K562 (cell line): ENCODE measurements at regions not wholly inside any gene's neighbourhood (a gene's known extent, or its start where the extent isn't known, plus 50 kb on each side); places are given as distances from the start of the nearest gene placed in this dataset.

Experiments
- ARID3A ChIP-seq: IDR thresholded peaks from 2 replicates; pipeline ENCODE4 v1.6.1; 2012; ENCODE audit warnings: low read depth, low read length, improper control_type of control experiment, borderline replicate concordance
- BCOR ChIP-seq: fragments of 450-650 bp; IDR thresholded peaks from 2 replicates; pipeline ENCODE4 v1.6.1; 2016
- CBFB ChIP-seq: sonication (generic); formaldehyde crosslinking; IDR thresholded peaks from 2 replicates; pipeline ENCODE4 v1.4.0; 2020; ENCODE audit warnings: mild to moderate bottlenecking, missing genetic modification reagents
- ETV6 ChIP-seq, 3 experiments: fragments of 150-350 bp in 1 of 3; sonication (generic) in 1 of 3; formaldehyde crosslinking in 1 of 3; IDR thresholded peaks; 2 replicates each; pipeline versions ENCODE4 v1.6.1 to v1.8.0; 2014 to 2022; ENCODE audit warnings: borderline replicate concordance in 2 of 3, low read depth in 2 of 3, antibody characterized with exemption in 1 of 3, low read length in 1 of 3, mild to moderate bottlenecking in 1 of 3, missing genetic modification reagents in 1 of 3
- HDGF ChIP-seq: fragments of 450-650 bp; IDR thresholded peaks from 2 replicates; pipeline ENCODE4 v1.6.1; 2016
- HIVEP1 ChIP-seq: fragments of 250-450 bp; sonication (Bioruptor Pico); IDR thresholded peaks from 2 replicates; pipeline ENCODE4 v1.4.0; 2020; ENCODE audit warnings: mild to moderate bottlenecking
- JUN ChIP-seq, 2 experiments: sonication (generic) in 1 of 2; formaldehyde crosslinking in 1 of 2; IDR thresholded peaks; 2 replicates each; pipeline versions ENCODE4 v1.6.1 to v1.8.0; 2012 to 2022; ENCODE audit warnings: borderline replicate concordance in 2 of 2, mild to moderate bottlenecking in 2 of 2, improper control_type of control experiment in 1 of 2, low read depth in 1 of 2, low read length in 1 of 2, missing genetic modification reagents in 1 of 2
- KLF1 ChIP-seq: fragments of 450-650 bp; IDR thresholded peaks from 2 replicates; pipeline ENCODE4 v1.6.1; 2016; ENCODE audit warnings: missing genetic modification characterization, missing compliant biosample characterization
- LARP7 ChIP-seq: fragments of 450-650 bp; IDR thresholded peaks from 2 replicates; pipeline ENCODE4 v1.6.1; 2016
- MECOM ChIP-seq: fragments of 250-450 bp; sonication (Bioruptor Pico); IDR thresholded peaks from 2 replicates; pipeline ENCODE4 v1.8.0; 2022; ENCODE audit warnings: inconsistent platforms
- NFRKB ChIP-seq: fragments of 450-650 bp; IDR thresholded peaks from 2 replicates; pipeline ENCODE4 v1.6.1; 2016; ENCODE audit warnings: low read depth
- PHTF2 ChIP-seq: fragments of 250-450 bp; sonication (Bioruptor Pico); IDR thresholded peaks from 2 replicates; pipeline ENCODE4 v1.5.0; 2021; ENCODE audit warnings: mild to moderate bottlenecking
- POU5F1 ChIP-seq: fragments of 150-350 bp; IDR thresholded peaks from 2 replicates; pipeline ENCODE4 v1.6.1; 2014; ENCODE audit warnings: borderline replicate concordance, low read length, low read depth, mild to moderate bottlenecking; ENCODE audit not compliant: partially characterized antibody
- SRSF1 ChIP-seq: fragments of 200-400 bp; formaldehyde crosslinking; IDR thresholded peaks from 2 replicates; pipeline ENCODE4 v1.6.1; 2017; ENCODE audit warnings: mild to moderate bottlenecking, low read depth, low read length, moderate library complexity
- TCF7 ChIP-seq: sonication (generic); IDR thresholded peaks from 2 replicates; pipeline ENCODE4 v1.6.1; 2016; ENCODE audit warnings: antibody characterized with exemption, borderline replicate concordance
- TFAM ChIP-seq: fragments of 250-450 bp; sonication (Bioruptor Pico); conservative IDR thresholded peaks from 2 replicates; pipeline ENCODE4 v1.5.0; 2021; ENCODE audit warnings: mild to moderate bottlenecking, moderate library complexity
- ZC3H4 ChIP-seq: sonication (generic); formaldehyde crosslinking; IDR thresholded peaks from 2 replicates; pipeline ENCODE4 v1.9.0; 2021; ENCODE audit warnings: missing genetic modification reagents, borderline replicate concordance
- ZNF184 ChIP-seq: sonication (generic); formaldehyde crosslinking; IDR thresholded peaks from 2 replicates; pipeline ENCODE4 v1.5.0; 2020; ENCODE audit warnings: missing genetic modification reagents
- ZNF431 ChIP-seq: sonication (generic); formaldehyde crosslinking; IDR thresholded peaks from 2 replicates; pipeline ENCODE4 v1.8.0; 2022; ENCODE audit warnings: mild to moderate bottlenecking, missing genetic modification reagents
- ZNF436 ChIP-seq: fragments of 250-450, 450-650 bp; sonication (Bioruptor Pico); formaldehyde crosslinking; IDR thresholded peaks from 2 replicates; pipeline ENCODE4 v1.7.0; 2020; ENCODE audit warnings: mild to moderate bottlenecking
- TF ChIP-seq, protein P1 (sequence below): fragments of 450-650 bp; formaldehyde crosslinking; IDR thresholded peaks from 2 replicates; pipeline ENCODE4 v1.4.0; 2020; ENCODE audit warnings: mild to moderate bottlenecking, moderate library complexity
- TF ChIP-seq, protein P2 (sequence below): fragments of 250-450 bp; sonication (Bioruptor Pico); IDR thresholded peaks from 2 replicates; pipeline ENCODE4 v1.8.0; 2022; ENCODE audit warnings: moderate library complexity, mild to moderate bottlenecking, inconsistent platforms

- TF ChIP-seq, protein P1, sequence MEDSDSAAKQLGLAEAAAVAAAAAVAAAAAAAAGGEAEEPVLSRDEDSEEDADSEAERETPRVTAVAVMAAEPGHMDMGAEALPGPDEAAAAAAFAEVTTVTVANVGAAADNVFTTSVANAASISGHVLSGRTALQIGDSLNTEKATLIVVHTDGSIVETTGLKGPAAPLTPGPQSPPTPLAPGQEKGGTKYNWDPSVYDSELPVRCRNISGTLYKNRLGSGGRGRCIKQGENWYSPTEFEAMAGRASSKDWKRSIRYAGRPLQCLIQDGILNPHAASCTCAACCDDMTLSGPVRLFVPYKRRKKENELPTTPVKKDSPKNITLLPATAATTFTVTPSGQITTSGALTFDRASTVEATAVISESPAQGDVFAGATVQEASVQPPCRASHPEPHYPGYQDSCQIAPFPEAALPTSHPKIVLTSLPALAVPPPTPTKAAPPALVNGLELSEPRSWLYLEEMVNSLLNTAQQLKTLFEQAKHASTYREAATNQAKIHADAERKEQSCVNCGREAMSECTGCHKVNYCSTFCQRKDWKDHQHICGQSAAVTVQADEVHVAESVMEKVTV (CRISPR knock-in tag): peak; percentile 75
- TF ChIP-seq KLF1 (peak; percentile 78), HIVEP1 (CRISPR knock-in tag) (peak; percentile 99), ZNF436 (CRISPR knock-in tag) (peak; percentile 13; the same call in 1 of the 2 replicates), NFRKB (peak; percentile 98), JUN (IDR thresholded peaks at IDR 0.05; ENCODE audit: borderline replicate concordance, low read depth, low read length) (no peak), JUN (CRISPR knock-in tag; IDR thresholded peaks at IDR 0.05; ENCODE audit: borderline replicate concordance) (no peak), HDGF (no peak), ZNF431 (CRISPR knock-in tag) (no peak), MECOM (CRISPR knock-in tag) (peak; percentile 99), CBFB (CRISPR knock-in tag) (no peak), POU5F1 (no peak), TCF7 (no peak), ARID3A (peak; percentile 93), PHTF2 (CRISPR knock-in tag) (peak; percentile 98), SRSF1 (no peak), ZNF184 (CRISPR knock-in tag) (no peak), ETV6 (IDR thresholded peaks at IDR 0.05; ENCODE audit: borderline replicate concordance in 1 of 2, low read depth in 2 of 2, low read length in 1 of 2) (peak in 1 of 2 experiments; percentile 69; a peak in 2 of 4 replicates), ETV6 (CRISPR knock-in tag; IDR thresholded peaks at IDR 0.05; ENCODE audit: borderline replicate concordance) (no peak), BCOR (no peak), LARP7 (no peak), ZC3H4 (CRISPR knock-in tag) (no peak), TFAM (CRISPR knock-in tag) (no peak)
- TF ChIP-seq, protein P2, sequence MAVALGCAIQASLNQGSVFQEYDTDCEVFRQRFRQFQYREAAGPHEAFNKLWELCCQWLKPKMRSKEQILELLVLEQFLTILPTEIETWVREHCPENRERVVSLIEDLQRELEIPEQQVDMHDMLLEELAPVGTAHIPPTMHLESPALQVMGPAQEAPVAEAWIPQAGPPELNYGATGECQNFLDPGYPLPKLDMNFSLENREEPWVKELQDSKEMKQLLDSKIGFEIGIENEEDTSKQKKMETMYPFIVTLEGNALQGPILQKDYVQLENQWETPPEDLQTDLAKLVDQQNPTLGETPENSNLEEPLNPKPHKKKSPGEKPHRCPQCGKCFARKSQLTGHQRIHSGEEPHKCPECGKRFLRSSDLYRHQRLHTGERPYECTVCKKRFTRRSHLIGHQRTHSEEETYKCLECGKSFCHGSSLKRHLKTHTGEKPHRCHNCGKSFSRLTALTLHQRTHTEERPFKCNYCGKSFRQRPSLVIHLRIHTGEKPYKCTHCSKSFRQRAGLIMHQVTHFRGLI (CRISPR knock-in tag): peak; percentile 99
Measured at GRCh38 chr12:126907900-126908764, 1358.8 kb upstream of the TMEM132C start (continued).
